Putamen (tissue), 1 donor: ENCODE measurements at regions not wholly inside any gene's neighbourhood (a gene's known extent, or its start where the extent isn't known, plus 50 kb on each side); places are given as distances from the start of the nearest gene placed in this dataset.

Experiments used
- DNase-seq: peaks from one replicate; pipeline ENCODE4 v3.0.0-alpha.2; 2016; ENCODE audit warnings: low spot score

DNA sequence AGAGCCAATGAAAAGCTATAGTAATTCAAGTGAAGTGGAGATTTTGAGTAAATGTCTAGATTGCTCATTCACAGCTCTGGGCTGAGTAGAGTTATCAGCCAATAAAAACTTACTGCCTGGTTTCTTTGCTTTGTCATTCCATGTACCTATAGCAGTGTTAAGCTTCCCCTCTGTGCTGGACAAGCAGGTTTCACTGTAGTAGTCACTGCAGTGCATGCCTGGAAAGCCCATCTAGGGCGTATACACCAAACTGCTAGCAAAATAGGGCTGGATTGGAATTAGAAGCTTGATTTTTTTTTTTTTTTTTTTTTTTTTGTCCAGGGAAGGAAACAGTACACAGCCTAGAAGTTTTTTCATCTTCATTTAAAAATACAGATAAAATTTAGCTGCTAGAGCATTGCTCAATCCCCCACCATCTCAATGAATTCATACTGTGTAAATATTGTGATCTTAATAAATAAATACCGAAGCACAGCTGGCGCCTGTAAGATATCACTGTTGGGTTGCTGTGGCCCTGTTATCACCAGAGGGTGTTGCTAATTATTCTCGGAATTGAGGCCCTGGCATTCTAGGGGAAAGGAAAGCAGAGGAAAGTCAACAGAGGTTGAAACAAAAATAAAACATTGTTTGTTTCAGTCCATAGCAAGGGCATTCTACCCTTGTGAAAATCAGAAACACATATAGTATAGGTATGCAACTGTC lies 968.5 kb upstream of the GJE1 start:
- no peak for DNase-seq

DNA sequence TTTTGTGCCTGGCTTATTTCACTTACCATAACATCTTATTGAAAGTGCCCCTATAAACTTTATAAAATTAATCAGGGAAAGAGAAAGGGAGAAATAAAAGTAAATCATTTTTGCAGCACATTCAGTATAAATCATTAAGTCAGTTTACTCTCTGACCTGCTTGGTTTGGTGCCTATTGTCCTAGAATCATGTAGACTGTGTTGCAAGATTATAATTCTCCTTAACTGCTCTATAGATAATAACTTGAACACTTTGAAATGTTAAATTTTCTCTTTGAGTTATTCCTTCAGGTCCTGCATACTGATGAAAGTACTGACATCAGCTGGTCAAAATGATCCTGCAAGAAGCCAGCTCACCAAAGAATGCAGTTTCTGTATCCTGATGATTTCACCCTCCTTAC lies 969.6 kb upstream of the GJE1 start:
- no peak for DNase-seq

DNA sequence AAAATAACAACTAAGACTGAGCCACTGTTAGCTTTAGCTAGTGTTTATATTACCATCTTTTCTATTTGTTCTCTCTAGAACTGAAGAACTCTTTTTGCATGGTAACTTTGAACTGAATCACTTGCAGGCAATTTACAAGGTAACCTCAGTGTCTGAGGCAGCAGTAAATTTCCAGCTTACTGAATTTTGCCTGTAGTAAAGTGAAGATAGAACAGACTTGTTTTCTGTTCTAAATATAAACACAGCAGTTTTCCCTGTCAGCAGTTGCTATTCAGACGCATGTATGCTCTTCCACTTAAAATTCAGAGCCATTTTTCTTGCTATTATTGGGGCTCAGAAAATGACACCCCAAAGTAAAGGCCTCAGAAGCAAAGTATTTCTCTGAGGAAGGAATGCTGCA lies 974.0 kb upstream of the GJE1 start:
- no peak for DNase-seq

DNA sequence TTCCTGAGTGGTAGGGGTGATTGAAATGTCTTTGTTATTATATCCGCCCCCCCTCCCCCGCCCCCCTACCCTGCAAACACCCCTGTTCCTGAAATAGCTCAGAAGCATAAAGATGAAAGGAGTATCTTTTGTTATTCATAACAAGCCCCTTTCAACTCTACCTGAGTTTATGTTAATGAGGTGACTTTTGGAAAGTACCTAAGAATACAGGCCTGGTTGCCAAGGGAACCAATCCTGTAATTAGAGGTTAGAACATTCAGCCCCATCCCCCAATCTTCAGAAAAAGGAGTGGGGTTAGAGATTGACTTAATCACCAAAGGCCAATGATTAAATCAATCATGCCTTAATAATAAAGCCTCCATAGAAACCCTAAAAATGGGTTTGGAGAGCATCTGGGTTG lies 979.2 kb upstream of the GJE1 start:
- no peak for DNase-seq

DNA sequence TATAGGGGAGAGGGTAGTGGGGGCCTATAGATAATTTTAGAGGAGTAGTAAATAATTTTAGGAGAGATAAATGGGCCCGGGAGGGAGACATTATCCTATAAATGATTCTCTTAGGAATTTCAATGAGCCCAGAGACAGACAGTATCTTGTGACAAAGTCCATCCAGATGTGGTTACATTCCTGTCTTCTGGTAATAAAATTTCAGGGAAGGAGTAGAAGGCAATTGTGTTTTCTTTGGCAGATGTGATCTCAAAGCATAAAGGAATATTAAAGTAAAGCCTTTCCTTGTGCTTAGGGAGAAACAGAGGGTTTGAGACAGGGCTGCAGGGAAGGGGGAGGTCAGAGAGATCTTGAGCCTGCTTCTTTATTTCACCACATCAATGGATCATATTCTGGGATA lies 979.8 kb upstream of the GJE1 start:
- no peak for DNase-seq

DNA sequence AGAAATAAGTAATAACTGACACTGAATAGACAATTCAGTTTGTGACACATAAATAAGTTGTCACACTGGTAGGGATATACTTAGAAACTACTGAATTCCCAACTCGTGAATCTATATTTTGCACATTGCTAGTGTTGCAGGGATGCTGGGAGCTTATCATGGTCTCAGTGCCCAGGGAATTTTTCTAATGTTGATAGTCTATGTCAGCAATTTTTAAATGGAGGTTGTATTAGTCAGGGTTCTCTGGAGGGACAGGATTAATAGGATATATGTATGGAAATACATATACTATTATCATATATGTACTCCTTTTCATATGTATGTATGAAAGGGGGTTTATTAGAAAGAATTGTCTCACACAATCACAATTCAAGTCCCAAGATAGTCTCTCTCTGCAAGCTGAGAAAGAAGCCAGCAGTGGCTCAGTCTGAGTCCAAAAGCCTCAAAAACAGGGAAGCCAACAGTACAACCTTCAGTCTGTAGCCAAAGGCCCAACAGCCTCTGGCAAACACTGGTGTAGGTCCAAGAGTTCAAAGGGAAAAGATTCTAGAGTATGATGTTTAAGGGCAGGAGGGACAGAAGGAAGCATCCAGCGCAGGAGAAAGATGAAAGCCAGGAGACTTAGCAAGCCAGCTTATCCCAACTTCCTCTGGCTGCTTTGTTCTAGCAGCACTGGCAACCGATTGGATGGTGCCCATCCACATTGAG lies 980.9 kb upstream of the GJE1 start:
- no peak for DNase-seq

DNA sequence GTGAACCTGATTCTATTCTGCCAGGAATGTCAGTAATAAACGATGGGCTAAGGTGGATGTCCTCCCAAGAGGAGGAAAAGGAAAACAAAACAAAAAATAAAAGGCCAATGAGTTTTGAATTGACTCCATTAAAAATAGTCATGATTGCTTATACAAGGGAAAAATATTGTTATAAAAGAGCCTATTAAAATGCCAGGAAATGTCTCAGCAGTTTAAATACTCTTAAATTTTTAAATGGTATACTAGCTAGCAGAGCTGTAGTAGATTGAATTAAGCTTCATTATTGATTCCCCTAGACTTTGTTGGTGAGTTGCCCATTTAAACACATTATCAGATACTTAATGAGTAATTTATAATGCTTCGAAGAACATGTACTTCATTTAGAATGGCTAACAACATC lies 990.9 kb upstream of the GJE1 start:
- no peak for DNase-seq

DNA sequence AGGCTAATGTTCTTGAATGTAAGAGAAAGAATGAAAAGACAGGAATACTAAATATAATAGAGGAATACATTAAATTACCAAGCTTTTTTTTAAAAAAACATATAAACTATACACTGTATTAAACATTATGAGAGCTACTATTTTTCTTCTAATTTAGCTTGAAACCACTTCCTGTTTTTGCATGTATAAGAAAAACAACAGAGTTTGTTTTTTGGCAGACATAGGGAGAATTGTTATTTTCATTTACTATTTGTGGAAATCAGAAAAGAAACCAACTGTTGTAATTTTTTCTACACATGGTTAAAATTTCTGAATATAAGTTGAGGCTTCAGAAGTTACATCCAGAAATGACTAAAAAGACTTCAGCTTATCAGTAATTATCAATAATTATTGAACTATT lies 991.8 kb upstream of the GJE1 start:
- no peak for DNase-seq

DNA sequence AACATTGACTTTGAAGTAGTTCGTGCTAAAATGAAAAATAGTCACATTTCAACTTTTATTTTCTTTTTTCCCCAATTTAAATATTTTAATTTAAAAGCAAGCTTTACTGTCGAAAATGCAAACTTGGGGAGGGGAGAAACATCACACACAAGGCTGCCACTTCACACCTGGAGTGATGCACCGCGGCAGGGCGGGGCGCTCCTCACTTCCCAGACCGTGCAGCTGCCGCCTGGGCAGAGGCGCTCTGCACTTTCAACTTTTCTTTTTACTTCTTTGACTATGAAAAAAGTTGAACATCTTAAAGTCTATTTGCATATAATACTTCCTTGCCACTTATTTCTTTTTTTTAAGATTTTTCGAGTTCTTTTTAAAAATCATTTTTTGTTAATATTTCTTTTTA lies 993.3 kb upstream of the GJE1 start:
- DNase-seq: no peak

DNA sequence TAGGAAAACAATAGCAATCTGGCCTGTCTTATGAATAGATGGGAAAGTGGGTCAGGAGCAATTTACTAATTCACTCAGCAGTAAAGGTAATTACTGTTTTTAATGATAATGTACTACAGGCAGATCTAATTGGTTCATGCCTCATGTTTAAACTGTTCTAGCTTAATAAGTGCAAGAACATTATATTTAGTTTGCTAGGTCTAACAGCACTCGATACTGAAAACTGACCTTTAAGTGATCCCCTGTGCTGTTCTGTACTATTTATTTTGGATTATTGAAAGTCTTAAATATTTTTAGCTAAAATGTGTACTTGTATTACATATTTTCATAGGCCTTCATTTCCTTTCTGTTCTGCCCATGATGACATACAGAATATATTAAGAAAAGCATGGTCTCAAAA lies 998.0 kb upstream of the GJE1 start:
- no peak for DNase-seq

DNA sequence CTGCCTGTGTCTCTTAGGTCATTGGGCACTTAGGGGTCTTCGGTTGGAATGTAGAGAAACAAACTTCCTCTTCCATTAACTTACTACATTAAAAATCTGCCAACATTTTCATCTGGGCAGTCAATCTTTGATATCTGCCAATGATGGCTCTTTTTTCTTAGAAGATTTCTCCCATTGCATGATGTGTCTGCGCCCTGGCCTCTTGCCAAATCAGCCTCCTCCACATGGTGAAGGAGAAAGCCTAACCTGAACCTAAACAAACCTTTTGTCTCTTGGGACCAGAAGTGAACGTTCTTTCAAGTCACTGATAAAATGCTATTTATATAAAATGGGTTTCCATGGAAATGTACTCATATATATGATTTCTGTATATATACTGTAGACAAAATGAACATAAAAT lies 998.9 kb upstream of the GJE1 start:
- no peak for DNase-seq

DNA sequence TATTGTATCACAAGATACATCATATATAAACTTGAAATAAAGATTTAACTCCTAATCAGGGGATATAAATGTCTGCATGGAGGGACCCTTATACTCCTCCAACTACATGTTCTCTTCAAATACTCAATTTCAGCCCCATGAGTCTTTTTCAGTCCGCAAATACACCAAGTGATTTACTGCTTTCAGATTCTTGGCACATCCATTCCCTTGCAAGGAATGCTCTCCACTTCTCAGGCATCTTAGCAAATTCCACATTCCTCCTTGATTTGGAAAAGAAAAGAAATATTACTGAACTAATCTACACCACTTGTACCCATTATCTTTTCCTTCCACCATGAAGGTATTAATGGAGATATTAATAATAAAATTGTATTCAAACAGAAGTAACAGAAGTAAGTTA lies 999.4 kb upstream of the GJE1 start:
- DNase-seq: no peak

DNA sequence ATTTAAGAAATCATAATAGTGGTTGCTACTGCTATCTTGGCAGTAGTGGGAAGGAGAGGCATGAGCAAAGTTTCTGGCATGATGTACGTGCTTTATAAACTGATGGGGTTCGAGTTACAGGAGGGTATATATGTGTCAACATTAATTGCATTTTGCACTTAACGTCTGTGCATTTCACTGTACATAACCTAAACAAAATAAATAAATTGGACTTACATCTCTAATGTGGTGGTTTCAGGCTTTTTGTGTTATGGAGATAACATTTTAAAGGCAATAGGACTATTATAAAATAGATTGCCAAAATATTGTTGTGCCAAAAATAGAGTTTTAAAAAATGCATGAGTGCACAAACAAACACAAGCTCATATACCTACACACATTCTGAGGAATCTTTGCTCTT lies 1001.1 kb upstream of the GJE1 start:
- DNase-seq: no peak

DNA sequence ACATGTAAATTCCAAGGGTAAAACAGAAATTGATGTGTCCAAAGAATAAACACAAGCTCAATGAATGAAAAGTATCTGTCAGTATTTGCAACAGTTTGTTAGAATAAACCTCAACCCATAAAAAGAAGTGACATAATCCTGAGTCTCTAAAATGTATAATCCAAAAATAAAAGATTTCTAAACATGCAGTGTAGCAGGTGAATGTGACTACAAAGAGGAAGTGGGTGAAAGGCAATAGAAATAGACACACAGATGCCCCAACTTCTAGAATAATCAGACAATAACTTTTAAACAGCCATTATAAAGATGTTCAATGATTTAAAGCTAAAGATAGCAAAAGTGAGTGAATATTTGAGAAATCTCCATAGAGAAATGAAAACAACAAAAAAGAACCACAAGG lies 1009.2 kb upstream of the GJE1 start:
- DNase-seq: no peak

DNA sequence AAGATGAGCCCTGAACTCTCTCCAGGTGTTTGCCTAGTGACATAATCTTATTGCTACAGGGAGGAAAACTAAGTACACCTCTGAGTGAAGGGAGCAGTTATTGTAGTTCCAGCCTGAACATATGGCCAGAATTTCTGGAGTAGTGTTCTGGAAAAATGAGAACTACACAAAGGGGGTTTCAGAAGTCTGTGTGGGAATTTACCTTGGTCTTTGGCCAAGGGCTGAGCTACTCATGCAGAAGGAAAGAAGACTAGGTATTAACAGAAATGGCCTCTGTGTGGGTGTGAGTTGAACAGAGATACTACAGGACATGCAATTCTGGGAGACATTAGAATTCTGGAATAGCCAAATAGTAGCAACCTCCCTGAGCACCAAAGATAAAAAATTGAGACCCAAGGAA lies 1009.7 kb upstream of the GJE1 start:
- no peak for DNase-seq

DNA sequence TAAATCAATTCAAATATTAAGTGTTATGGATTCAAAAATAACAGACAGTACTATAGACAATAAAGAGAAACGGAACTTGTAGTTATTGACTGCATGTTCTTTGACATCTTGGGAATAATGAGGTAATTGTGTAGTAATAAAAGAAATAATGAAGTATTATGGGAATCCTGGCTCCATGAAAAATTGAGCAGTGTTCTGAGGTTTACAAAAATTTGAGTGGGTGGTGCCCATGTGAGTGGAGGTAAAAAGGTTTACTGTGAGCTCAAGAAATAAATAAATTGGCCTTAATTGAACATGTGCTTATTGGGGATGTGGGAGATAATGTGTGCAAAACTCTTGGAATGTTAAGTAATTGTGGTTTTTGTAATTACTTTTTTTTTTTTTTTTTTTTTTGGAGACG lies 1013.7 kb upstream of the GJE1 start:
- DNase-seq: no peak

DNA sequence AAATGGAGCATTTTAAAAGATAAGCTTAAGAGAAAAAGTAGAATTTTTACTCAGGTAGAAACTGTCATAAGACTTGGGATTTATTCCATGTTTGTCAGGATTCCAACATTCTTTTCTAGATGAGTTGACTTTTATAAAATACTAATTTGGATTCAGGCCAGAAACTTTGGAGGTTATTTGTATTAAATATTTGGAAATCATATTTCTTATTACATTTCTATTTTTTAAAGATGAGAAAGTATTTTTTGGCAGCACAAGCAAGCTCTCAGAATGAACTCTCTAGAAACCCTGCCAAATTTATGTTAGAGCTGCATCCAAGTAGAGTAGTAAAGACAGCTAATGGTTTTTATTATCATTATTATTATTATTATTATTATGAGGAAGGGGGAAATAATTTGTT lies 1014.9 kb upstream of the GJE1 start:
- DNase-seq: no peak

DNA sequence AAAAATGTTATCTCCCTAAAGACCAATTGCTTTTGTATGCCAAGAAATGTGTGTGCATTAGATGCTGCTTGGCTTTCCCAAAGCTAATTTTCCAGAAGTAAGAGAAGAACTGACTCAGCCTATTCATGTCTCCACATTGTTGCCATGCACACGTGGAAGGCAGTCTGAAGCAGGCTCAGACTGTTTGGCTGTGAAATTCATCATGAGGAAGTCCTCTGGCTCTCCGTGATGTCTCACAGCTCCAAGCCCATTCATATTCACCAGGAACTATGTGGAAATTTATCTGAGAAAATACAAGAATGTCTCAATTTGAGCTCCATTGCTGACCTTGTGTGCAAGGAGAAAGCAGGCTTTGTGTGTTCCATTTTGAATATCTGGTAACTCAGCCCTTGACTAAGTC lies 1022.2 kb upstream of the GJE1 start:
- no peak for DNase-seq

DNA sequence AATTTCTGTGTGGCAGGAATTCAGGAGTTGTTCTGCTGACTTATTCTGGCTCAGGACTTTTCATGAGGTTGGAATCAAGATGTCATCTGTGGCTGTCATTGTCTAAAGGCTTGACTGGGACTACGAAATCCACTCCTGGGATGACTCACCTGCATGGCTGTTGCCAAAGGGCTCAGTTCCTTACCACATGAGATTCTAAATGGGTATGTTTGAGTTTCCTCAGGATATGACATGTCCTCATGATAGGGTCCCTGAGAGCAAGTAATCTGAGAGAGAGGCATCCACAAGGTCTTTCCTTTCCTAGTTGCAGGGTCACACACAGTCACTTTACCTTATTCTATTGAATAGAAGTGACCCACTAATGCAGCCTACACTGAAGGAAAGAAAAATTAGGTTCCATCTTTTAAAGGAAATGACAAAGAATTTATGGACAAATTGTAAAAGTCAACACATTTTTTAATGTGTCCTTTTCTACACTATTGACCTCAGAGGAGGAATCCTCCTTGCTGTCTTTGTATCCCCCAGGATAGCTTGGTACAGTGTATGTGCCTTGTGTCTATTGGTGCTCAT lies 1025.0 kb upstream of the GJE1 start:
- no peak for DNase-seq

DNA sequence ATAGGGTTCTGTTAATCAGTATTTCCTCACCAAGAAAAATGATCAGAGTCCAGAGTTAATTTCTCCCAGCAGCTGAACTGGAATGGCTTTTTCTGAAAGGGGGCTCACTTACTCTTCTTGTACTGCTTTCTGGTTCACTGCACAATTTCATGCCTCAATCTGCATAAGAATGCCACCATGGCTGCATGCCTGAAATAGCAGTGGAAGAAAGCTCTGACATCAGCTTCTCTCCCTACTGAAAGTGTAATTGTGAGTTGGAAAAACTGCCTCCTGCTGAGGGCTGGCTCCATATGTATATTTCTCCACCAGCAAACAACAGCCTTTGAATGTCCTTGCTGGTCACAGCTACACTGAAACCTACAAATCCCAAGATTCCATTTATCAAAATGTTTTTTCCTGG lies 1027.2 kb upstream of the GJE1 start:
- no peak for DNase-seq

DNA sequence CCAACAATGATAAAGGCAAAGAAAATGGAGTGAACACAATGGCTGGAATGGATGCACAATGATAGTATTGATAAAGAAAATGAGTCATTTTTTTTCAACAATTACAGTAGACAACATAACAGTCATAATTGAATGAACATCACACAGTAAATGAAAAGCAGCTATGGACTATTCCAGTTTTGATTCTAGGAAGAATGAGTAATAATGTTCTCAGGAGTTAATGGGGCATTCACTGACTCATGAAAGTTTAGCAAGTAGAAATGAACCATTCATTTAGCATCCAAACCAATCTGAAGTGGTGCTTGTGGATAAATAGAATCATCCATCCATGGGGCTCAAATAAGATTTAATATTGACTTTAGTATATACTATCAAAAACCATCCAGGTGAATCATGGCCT lies 1029.5 kb upstream of the GJE1 start:
- DNase-seq: no peak

DNA sequence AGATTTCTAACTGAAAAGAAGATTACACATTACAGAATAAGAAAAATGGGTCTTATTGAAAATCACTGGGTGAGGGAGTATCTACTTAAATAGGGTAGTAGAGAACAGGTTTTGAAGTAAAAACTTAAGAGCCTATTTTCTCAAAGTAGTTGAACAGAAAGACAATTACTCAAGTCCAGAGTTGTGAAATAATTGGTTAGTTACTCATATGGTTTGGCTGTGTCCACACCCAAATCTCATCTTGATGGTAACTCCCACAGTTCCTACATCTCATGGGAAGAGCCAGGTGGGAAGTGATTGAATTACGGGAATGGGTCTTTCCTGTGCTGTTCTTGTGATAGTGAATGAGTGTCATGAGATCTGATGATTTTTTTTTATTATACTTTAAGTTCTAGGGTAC lies 1035.3 kb upstream of the GJE1 start:
- DNase-seq: no peak

DNA sequence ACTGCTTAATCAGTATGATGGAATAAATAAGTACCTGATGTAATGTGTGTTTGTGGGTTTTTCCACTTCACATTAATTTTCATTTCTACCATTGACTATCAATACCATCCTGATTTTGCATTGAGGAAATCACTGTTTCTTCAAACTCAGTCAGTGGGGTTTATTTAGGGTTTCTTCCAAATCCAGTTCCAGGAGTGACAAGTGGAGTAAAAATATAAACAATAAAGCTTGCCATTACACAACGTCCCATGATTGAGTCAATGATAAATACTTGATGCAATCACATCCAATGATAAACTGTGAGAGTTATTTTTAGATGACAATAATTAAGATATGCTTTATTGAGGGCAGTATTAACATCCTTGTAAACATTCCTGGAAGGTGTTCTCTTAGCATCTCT lies 1037.4 kb upstream of the GJE1 start:
- DNase-seq: no peak

DNA sequence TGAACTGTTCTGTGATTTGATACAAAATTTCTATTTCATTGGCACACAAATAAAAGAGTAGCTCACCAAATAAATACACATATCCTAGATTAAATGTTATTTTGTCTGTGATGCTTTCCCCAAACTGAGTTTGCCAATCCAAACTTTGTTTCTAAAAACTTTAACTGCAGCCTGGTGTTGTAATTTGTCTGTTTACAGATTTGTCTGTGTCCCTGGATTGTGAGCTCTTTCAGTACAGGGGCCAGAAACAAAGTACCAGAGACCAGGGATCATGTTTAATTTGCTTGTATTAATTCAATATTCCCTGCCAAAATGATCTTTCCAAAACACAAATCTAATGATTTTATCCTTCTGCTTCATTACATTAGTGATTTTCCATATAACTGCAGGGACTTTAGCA lies 1044.6 kb upstream of the GJE1 start:
- DNase-seq: no peak
